Upper lobe of right lung (tissue), 1 donor: ENCODE measurements at regions not wholly inside any gene's neighbourhood (a gene's known extent, or its start where the extent isn't known, plus 50 kb on each side); places are given as distances from the start of the nearest gene placed in this dataset.

ENCODE experiments used
- ATAC-seq: fragments of 200-7000 bp; cut with Tn5 transposase; one replicate; pipeline ENCODE4 v1.9.1; 2020; ENCODE audit warnings: mild to moderate bottlenecking, moderate library complexity
- DNase-seq: peaks from one replicate; pipeline ENCODE4 v3.0.0-alpha.2; 2020
- H3K27ac ChIP-seq: fragments of 200-600 bp; one replicate; pipeline ENCODE4 v1.8.0; 2022
- H3K27me3 ChIP-seq: fragments of 200-600 bp; one replicate; pipeline ENCODE4 v1.8.0; 2022; ENCODE audit warnings: mild to moderate bottlenecking
- H3K36me3 ChIP-seq: fragments of 200-600 bp; one replicate; pipeline ENCODE4 v1.8.0; 2022
- H3K4me1 ChIP-seq: fragments of 200-600 bp; one replicate; pipeline ENCODE4 v1.8.0; 2022
- H3K4me3 ChIP-seq: fragments of 200-600 bp; one replicate; pipeline ENCODE4 v1.8.0; 2022; ENCODE audit warnings: mild to moderate bottlenecking
- H3K9me3 ChIP-seq: fragments of 200-600 bp; one replicate; pipeline ENCODE4 v1.8.0; 2022
- intact Hi-C: fragments of 100-400 bp; cut with DNase I; formaldehyde crosslinking; loops from one replicate; pipeline ENCODE4 v1.11.0; 2022
- TF ChIP-seq, protein P1 (sequence below): fragments of 200-600 bp; IDR thresholded peaks from one replicate; pipeline ENCODE4 v1.8.0; 2022; ENCODE audit warnings: antibody characterized with exemption
- donor health status: DM: no; HTN: yes; CAD: no; lungs with severe emphysema.

DNA sequence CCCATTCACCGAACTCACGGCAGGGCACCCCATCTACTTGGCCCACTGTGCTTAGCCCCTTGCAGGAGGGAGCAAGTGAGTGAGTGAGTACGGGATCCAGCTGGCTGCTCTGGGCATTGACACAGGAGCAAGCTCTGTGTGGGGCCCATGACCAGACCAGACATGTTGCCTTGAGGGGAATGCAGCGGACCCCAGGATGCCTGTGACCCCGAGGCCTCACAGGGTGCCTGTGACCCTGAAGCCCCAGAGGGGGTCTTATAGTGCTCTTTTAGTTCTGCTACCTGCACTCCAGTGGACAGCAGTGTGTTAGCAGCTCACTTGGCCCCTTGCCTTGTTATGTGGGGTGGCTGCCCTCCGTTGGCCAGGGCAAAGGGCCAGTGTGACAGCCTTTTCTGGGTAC, 255.8 kb downstream of the ETNK1 start:
- Histone ChIP-seq H3K9me3 (no peaks in the 10 kb centered on the region), H3K27me3 (no peaks in the 10 kb centered on the region), H3K27ac (no peak overlapping the region), H3K4me1 (no peaks in the 10 kb centered on the region), H3K36me3 (no peaks in the 10 kb centered on the region), H3K4me3 (no peak overlapping the region)
- intact Hi-C loops, result no loop called here
- DNase-seq (no peak), ATAC-seq (peak; percentile 27)
- TF ChIP-seq, protein P1, sequence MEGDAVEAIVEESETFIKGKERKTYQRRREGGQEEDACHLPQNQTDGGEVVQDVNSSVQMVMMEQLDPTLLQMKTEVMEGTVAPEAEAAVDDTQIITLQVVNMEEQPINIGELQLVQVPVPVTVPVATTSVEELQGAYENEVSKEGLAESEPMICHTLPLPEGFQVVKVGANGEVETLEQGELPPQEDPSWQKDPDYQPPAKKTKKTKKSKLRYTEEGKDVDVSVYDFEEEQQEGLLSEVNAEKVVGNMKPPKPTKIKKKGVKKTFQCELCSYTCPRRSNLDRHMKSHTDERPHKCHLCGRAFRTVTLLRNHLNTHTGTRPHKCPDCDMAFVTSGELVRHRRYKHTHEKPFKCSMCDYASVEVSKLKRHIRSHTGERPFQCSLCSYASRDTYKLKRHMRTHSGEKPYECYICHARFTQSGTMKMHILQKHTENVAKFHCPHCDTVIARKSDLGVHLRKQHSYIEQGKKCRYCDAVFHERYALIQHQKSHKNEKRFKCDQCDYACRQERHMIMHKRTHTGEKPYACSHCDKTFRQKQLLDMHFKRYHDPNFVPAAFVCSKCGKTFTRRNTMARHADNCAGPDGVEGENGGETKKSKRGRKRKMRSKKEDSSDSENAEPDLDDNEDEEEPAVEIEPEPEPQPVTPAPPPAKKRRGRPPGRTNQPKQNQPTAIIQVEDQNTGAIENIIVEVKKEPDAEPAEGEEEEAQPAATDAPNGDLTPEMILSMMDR, result no peak

DNA sequence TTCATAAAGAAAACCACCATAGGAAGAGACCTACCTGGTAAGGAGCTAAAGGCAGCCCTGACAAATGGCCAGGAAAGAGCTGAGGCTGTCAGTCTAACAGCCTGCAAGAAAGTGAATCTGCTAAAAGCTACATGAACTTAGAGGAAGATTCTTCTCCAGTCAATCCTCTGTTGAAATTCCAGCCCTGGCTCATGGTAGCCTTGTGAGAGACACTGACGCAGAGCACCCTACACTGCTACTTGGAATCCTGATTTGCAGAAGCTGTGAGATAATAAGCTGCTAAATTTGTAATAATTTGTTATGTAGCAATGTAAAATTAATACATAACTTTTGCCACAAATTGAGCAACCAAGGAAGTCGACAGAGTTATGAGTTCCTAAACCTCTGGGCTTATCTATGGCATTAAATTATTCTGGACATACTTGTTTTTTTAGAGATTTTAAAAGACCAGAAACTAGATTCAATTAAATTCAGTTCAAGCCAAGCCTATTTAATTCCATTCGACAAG, 257.0 kb downstream of the ETNK1 start:
- Histone ChIP-seq H3K4me1 (no peaks in the 10 kb centered on the region), H3K9me3 (no peaks in the 10 kb centered on the region), H3K4me3 (no peak overlapping the region), H3K27ac (no peak overlapping the region), H3K27me3 (no peaks in the 10 kb centered on the region), H3K36me3 (no peaks in the 10 kb centered on the region)
- DNase-seq (no peak), ATAC-seq (peak; percentile 51)
- intact Hi-C loops, result no loop called here
- TF ChIP-seq, protein P1, result no peak

DNA sequence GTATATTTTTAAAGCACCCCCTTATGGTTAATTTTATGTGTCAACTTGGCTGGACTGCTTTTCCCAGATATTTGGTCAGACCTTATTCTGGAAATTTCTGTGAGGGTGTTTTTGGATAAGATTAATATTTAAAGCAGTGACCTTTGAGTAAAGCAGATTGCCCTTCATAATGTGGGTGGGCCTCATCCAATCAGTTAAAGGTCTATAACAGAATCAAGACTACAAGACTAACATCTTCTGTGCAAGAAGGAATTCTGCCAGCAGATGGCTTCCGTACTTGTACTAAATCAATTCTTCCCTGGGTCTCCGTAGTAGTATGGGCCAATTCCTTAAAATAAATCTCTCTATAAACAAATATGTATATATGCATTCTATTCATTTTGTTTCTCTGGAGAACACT, 257.6 kb downstream of the ETNK1 start:
- H3K27ac ChIP-seq, result no peak overlapping the region
- H3K27me3 ChIP-seq, result no peaks in the 10 kb centered on the region
- ATAC-seq, result no peak
- H3K4me3 ChIP-seq, result no peak overlapping the region
- H3K9me3 ChIP-seq, result no peaks in the 10 kb centered on the region
- no peaks in the 10 kb centered on the region for H3K4me1 ChIP-seq
- intact Hi-C loops, result no loop called here
- no peaks in the 10 kb centered on the region for H3K36me3 ChIP-seq
- TF ChIP-seq, protein P1, result no peak
- no peak for DNase-seq

DNA sequence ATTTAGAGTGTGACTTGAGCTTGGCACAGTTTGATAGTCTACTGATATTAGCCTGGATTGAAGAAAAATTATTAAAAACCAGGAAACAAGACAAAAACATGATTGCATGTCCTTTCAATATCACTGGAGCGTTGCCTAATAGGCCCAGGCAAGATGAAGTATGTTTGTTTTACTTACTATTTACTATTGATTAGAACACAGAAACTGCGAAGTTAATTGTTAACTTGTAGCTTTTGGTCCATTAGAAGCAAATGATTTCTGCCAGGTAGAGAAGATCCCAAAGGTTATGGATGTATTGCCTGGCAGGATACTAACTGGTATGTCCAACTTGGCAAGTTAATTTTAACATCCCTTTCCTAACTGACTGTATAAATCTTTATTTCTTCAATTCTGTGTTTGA, 268.9 kb downstream of the ETNK1 start:
- ATAC-seq, result no peak
- no peaks in the 10 kb centered on the region for H3K9me3 ChIP-seq
- H3K27me3 ChIP-seq, result no peaks in the 10 kb centered on the region
- TF ChIP-seq, protein P1, result no peak
- H3K4me1 ChIP-seq, result no peaks in the 10 kb centered on the region
- no peak overlapping the region for H3K4me3 ChIP-seq
- DNase-seq, result no peak
- intact Hi-C loops, result no loop called here
- H3K27ac ChIP-seq, result no peak overlapping the region
- no peaks in the 10 kb centered on the region for H3K36me3 ChIP-seq

DNA sequence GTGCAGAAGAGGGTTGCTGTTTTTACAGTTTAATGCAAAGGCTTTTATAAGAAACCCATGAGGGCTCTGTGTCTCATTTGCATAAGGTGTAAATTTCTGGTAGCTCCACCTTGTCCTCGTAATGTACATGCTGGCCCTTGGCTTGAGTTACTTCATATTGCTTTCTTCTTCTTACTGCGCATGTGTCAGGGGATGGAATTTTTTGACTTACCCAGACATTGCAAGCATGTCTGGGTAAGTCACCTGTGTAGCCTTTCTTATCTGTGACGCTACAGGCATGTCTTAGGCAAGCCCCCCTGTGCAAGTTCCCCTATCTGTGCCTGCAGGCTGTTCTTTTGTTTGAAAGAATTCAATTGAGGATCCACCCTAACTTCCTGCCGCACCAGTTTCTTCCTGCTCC, 274.2 kb downstream of the ETNK1 start:
- Histone ChIP-seq H3K27me3 (no peaks in the 10 kb centered on the region), H3K4me1 (no peaks in the 10 kb centered on the region), H3K4me3 (no peak overlapping the region), H3K9me3 (no peaks in the 10 kb centered on the region), H3K36me3 (no peaks in the 10 kb centered on the region), H3K27ac (no peak overlapping the region)
- DNase-seq (no peak), ATAC-seq (no peak)
- intact Hi-C loops, result no loop called here
- TF ChIP-seq, protein P1, result no peak

DNA sequence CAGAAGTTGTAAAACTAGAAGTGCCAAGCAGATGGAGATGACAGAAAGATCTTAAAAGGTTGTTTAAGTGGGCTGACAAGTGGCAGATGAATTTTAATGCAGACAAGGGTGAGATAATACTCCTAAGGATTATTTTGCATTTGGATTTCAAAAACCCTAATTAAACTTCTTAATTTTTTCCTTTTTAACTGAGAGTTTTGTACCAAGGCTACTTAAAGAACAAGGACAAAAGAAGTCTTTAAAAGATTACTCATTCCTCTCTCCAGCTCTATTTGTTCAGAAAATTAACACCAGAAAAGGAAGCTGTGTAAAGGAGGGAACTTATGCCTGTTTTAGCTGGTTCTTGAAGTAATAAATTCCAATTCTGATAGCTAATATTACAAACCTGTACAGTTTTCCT, 275.4 kb downstream of the ETNK1 start:
- TF ChIP-seq, protein P1, result no peak
- no peaks in the 10 kb centered on the region for H3K4me1 ChIP-seq
- H3K9me3 ChIP-seq, result no peaks in the 10 kb centered on the region
- no peaks in the 10 kb centered on the region for H3K36me3 ChIP-seq
- intact Hi-C loops, result no loop called here
- H3K27me3 ChIP-seq, result no peaks in the 10 kb centered on the region
- no peak overlapping the region for H3K27ac ChIP-seq
- H3K4me3 ChIP-seq, result no peak overlapping the region
- no peak for DNase-seq
- no peak for ATAC-seq
